Heart left ventricle (tissue), 16 donors: ENCODE measurements at regions not wholly inside any gene's neighbourhood (a gene's known extent, or its start where the extent isn't known, plus 50 kb on each side); places are given as distances from the start of the nearest gene placed in this dataset.

Experiments used
- ATAC-seq, 4 donors: fragments of 200-7000 bp; cut with Tn5 transposase; one replicate each; pipeline ENCODE4 v1.9.1; 2020 to 2022; ENCODE audit warnings: moderate library complexity in 4 of 4, mild to moderate bottlenecking in 3 of 4, moderate number of reproducible peaks in 1 of 4
- DNase-seq, 5 donors: peaks; one replicate each; pipeline ENCODE4 v3.0.0-alpha.2; 2020
- H3K27ac ChIP-seq, 12 donors: fragments of 200-600 bp; sonication (generic) in 4 of 12; one replicate each; pipeline versions ENCODE4 v1.5.0 to v1.8.0; 2016 to 2022; ENCODE audit warnings: mild to moderate bottlenecking in 2 of 12
- H3K27me3 ChIP-seq, 9 donors: fragments of 200-600 bp; sonication (generic) in 2 of 9; one replicate each; pipeline versions ENCODE4 v1.5.1 to v1.8.0; 2016 to 2022; ENCODE audit warnings: mild to moderate bottlenecking in 3 of 9
- H3K36me3 ChIP-seq, 9 donors: fragments of 200-600 bp; sonication (generic) in 2 of 9; one replicate each; pipeline versions ENCODE4 v1.5.0 to v1.8.0; 2018 to 2022; ENCODE audit warnings: mild to moderate bottlenecking in 2 of 9
- H3K4me1 ChIP-seq, 12 donors: fragments of 200-600 bp; sonication (generic) in 4 of 12; one replicate each; pipeline versions ENCODE4 v1.5.0 to v1.8.0; 2016 to 2022; ENCODE audit warnings: mild to moderate bottlenecking in 3 of 12
- H3K4me3 ChIP-seq, 12 donors: fragments of 200-600 bp; sonication (generic) in 4 of 12; one replicate each; pipeline versions ENCODE4 v1.5.0 to v1.8.0; 2017 to 2022; ENCODE audit warnings: mild to moderate bottlenecking in 9 of 12, moderate library complexity in 4 of 12
- H3K9me3 ChIP-seq, 12 donors: fragments of 200-600 bp; sonication (generic) in 4 of 12; one replicate each; pipeline versions ENCODE4 v1.5.0 to v1.8.0; 2016 to 2022; ENCODE audit warnings: mild to moderate bottlenecking in 1 of 12
- CTCF ChIP-seq, 12 donors: fragments of 200-600 bp; sonication (generic) in 4 of 12; IDR thresholded peaks; one replicate each; pipeline versions ENCODE4 v1.5.0 to v1.8.0; 2018 to 2022; ENCODE audit warnings: antibody characterized with exemption in 12 of 12, mild to moderate bottlenecking in 5 of 12
- POLR2A ChIP-seq, 2 donors: fragments of 450-650 bp; IDR thresholded peaks; one replicate each; pipeline ENCODE4 v1.6.1; 2017; ENCODE audit warnings: antibody characterized with exemption in 2 of 2, mild to moderate bottlenecking in 2 of 2, moderate library complexity in 2 of 2
- WGBS, 4 donors: extraction: QIAGEN DNeasy Blood & Tissue Kit in 2 of 4; methylation state at CpG; one replicate each; pipeline versions ENCODE4 v1.1.5 to v1.1.7; 2013 to 2018; 5-methylcytosine and 5-hydroxymethylcytosine counted together
- intact Hi-C, 10 donors: fragments of 100-400 bp; cut with DNase I; formaldehyde crosslinking; loops; one replicate each; pipeline versions ENCODE4 v1.11.1 to v1.14.2; 2022
- donor health status: ischemic (EF 13 %, LVEDD 7.1; RV severe dilation, severe dysfunction).
- donor health status: healthy with polysubstance abuse.
- donor health status: DM: no; HTN: yes; CAD: no.
- donor health status: DM: no; HTN: no; CAD: no.
- donor health status: ischemic (EF 25% LVEDD 6.9; RV normal size, moderate dysfunction).
- donor health status: ischemic (EF 25% LVEDD 5.7; RV mildly dilated, moderate dysfunction).
- donor health status: healthy.
- donor health status: DM: yes; HTN: yes; CAD: no.
- donor health status: ischemic (EF 35%, LVEDD 5.7; RV mildly dilated, moderate dysfunction).
- donor health status: nonischemic (EF 11% LVEDD 7.7; RV severe dilation, severe dysfunction).
- donor health status: DM: yes; HTN: yes; CAD: no.
- donor health status: PGD.
- donor health status: ischemic (EF 29% LVEDD 5.4; RV normal size, mild dysfunction).
- donor health status: nonischemic (EF 23%, LVEDD 6.1; RV moderate dilation, normal function).

GRCh38 chr11:101331411-101331810, 201.8 kb upstream of the PGR start:
- TF ChIP-seq CTCF (IDR thresholded peaks at IDR 0.05): no peak
- no peak for TF ChIP-seq POLR2A (IDR thresholded peaks at IDR 0.05)
- ATAC-seq (no peak), DNase-seq (no peak)
- no peaks in the 10 kb centered on the region for H3K4me1 ChIP-seq
- 39 to 82% (median 62%) methylated on average over 4 of the region's 4 CpGs for WGBS, 4 donors
- H3K27me3 ChIP-seq: no peaks in the 10 kb centered on the region
- no peak overlapping the region for H3K27ac ChIP-seq
- H3K9me3 ChIP-seq: peaks cover 0 to 3% (median 0%) of the 10 kb centered on the region in 12 donors
- H3K4me3 ChIP-seq: no peak overlapping the region
- intact Hi-C loops: no loop called here
- H3K36me3 ChIP-seq: no peaks in the 10 kb centered on the region

GRCh38 chr11:101327908-101328307, 198.3 kb upstream of the PGR start:
- Histone ChIP-seq H3K36me3 (no peaks in the 10 kb centered on the region), H3K27me3 (no peaks in the 10 kb centered on the region), H3K4me3 (no peak overlapping the region), H3K27ac (no peak overlapping the region), H3K9me3 (peaks cover 0 to 3% (median 0%) of the 10 kb centered on the region in 12 donors), H3K4me1 (no peaks in the 10 kb centered on the region)
- DNase-seq: no peak
- 79 to 84% (median 83%) methylated on average over 3 of the region's 3 CpGs for WGBS, 4 donors
- ATAC-seq: no peak
- intact Hi-C loops: loop anchor here in 5 of 10 donors (10.0 kb wide), 2 partner anchors 333 to 343 kb away; no protein-coding TSS in a partner anchor
- TF ChIP-seq POLR2A (IDR thresholded peaks at IDR 0.05) (no peak), CTCF (IDR thresholded peaks at IDR 0.05) (no peak)

GRCh38 chr11:101326141-101326540, 196.5 kb upstream of the PGR start:
- no peaks in the 10 kb centered on the region for H3K36me3 ChIP-seq
- ATAC-seq: no peak
- H3K4me1 ChIP-seq: no peaks in the 10 kb centered on the region
- no peak overlapping the region for H3K4me3 ChIP-seq
- intact Hi-C loops: loop anchor here in 5 of 10 donors (10.0 kb wide), 2 partner anchors 331 to 341 kb away; no protein-coding TSS in a partner anchor
- no peaks in the 10 kb centered on the region for H3K9me3 ChIP-seq
- no peak for DNase-seq
- H3K27ac ChIP-seq: no peak overlapping the region
- TF ChIP-seq POLR2A (IDR thresholded peaks at IDR 0.05) (no peak), CTCF (IDR thresholded peaks at IDR 0.05) (no peak)
- no peaks in the 10 kb centered on the region for H3K27me3 ChIP-seq

- DNase-seq (peak in 3 of 5 donors; percentile 19 to 27 (median 26)), ATAC-seq (peak in 1 of 4 donors; percentile 36)
- Histone ChIP-seq H3K9me3 (no peaks in the 10 kb centered on the region), H3K4me1 (no peaks in the 10 kb centered on the region), H3K27me3 (no peaks in the 10 kb centered on the region), H3K4me3 (no peak overlapping the region), H3K27ac (no peak overlapping the region), H3K36me3 (no peaks in the 10 kb centered on the region)
- WGBS, 4 donors: 18 to 64% (median 55%) methylated on average over 2 of the region's 2 CpGs
- TF ChIP-seq CTCF (IDR thresholded peaks at IDR 0.05) (peak in 10 of 12 donors; percentile 1 to 50 (median 30)), POLR2A (IDR thresholded peaks at IDR 0.05) (no peak)
- intact Hi-C loops: loop anchor here in 9 of 10 donors (5.0 to 10.0 kb wide), 5 partner anchors 327 to 347 kb away; no protein-coding TSS in a partner anchor
Observed at GRCh38 chr11:101323997-101324396, 194.4 kb upstream of the PGR start.
